Activated CD8-positive, alpha-beta T cell treated with anti-CD3 and anti-CD28 coated beads for 36 hours (primary cell): ENCODE measurements at regions not wholly inside any gene's neighbourhood (a gene's known extent, or its start where the extent isn't known, plus 50 kb on each side); places are given as distances from the start of the nearest gene placed in this dataset.

ENCODE experiments used
- ATAC-seq: fragments of 200-7000 bp; cut with Tn5 transposase; one replicate; pipeline ENCODE4 v1.10.0; 2021; ENCODE audit warnings: mild to moderate bottlenecking, moderate library complexity
- CTCF ChIA-PET: fragments of 350-600 bp; sonication (Branson Sonifier 250); formaldehyde crosslinking; loops from one replicate; lab custom pipeline; 2021; ENCODE audit warnings: antibody characterized with exemption; lab: Charles Lee
- POLR2A ChIA-PET: fragments of 350-600 bp; sonication (Branson Sonifier 250); formaldehyde crosslinking; loops from one replicate; lab custom pipeline; 2021; ENCODE audit warnings: antibody characterized with exemption; lab: Charles Lee
- DNase-seq: peaks from one replicate; pipeline ENCODE4 v3.0.0-alpha.2; 2020
- H3K27ac Mint-ChIP-seq: one replicate; pipeline ENCODE4 v1.8.0; 2021; ENCODE audit warnings: mild to moderate bottlenecking, mixed read lengths
- H3K27me3 Mint-ChIP-seq: one replicate; pipeline ENCODE4 v1.8.0; 2021; ENCODE audit warnings: mixed read lengths
- H3K36me3 Mint-ChIP-seq: one replicate; pipeline ENCODE4 v1.8.0; 2021; ENCODE audit warnings: low read depth, mixed read lengths
- H3K4me1 Mint-ChIP-seq: one replicate; pipeline ENCODE4 v1.8.0; 2021; ENCODE audit warnings: low read depth, mixed read lengths
- H3K4me3 Mint-ChIP-seq: one replicate; pipeline ENCODE4 v1.8.0; 2021; ENCODE audit warnings: mild to moderate bottlenecking, moderate library complexity, mixed read lengths
- H3K9me3 Mint-ChIP-seq: one replicate; pipeline ENCODE4 v1.8.0; 2021; ENCODE audit warnings: mixed read lengths
- CTCF ChIP-seq: fragments of 200-600 bp; IDR thresholded peaks from one replicate; pipeline ENCODE4 v1.8.0; 2022; ENCODE audit warnings: antibody characterized with exemption, mild to moderate bottlenecking
- intact Hi-C: fragments of 100-400 bp; cut with micrococcal nuclease; formaldehyde crosslinking; loops from one replicate; pipeline ENCODE4 v1.10.0; 2022

GRCh38 chr1:187631984-187632383 is 803.2 kb downstream of the PLA2G4A start:
- Mint-ChIP-seq H3K9me3 (peaks cover 21% of the 10 kb centered on the region), H3K36me3 (no peaks in the 10 kb centered on the region), H3K4me3 (no peak overlapping the region), H3K27ac (no peak overlapping the region), H3K4me1 (no peaks in the 10 kb centered on the region), H3K27me3 (no peaks in the 10 kb centered on the region)
- CTCF ChIA-PET = no interaction called here
- ATAC-seq (no peak), DNase-seq (no peak)
- POLR2A ChIA-PET = no interaction called here
- intact Hi-C loops = no loop called here
- no peak for TF ChIP-seq CTCF

GRCh38 chr1:187634940-187635339 is 806.2 kb downstream of the PLA2G4A start:
- ATAC-seq (no peak), DNase-seq (no peak)
- CTCF ChIA-PET = no interaction called here
- Mint-ChIP-seq H3K4me1 (no peaks in the 10 kb centered on the region), H3K27ac (no peak overlapping the region), H3K27me3 (no peaks in the 10 kb centered on the region), H3K36me3 (no peaks in the 10 kb centered on the region), H3K9me3 (peaks cover 29% of the 10 kb centered on the region), H3K4me3 (no peak overlapping the region)
- POLR2A ChIA-PET = no interaction called here
- no peak for TF ChIP-seq CTCF
- intact Hi-C loops = no loop called here

GRCh38 chr1:187638733-187639434 is 810.1 kb downstream of the PLA2G4A start:
- no peak for TF ChIP-seq CTCF
- no peak for ATAC-seq
- CTCF ChIA-PET = no interaction called here

GRCh38 chr1:187641015-187641414 is 812.3 kb downstream of the PLA2G4A start:
- Mint-ChIP-seq H3K4me3 (no peak overlapping the region), H3K27me3 (no peaks in the 10 kb centered on the region), H3K36me3 (no peaks in the 10 kb centered on the region), H3K27ac (no peak overlapping the region), H3K4me1 (no peaks in the 10 kb centered on the region), H3K9me3 (peaks cover 14% of the 10 kb centered on the region)
- ChIA-PET POLR2A (no interaction called here), CTCF (no interaction called here)
- TF ChIP-seq CTCF = no peak
- DNase-seq (no peak), ATAC-seq (no peak)
- intact Hi-C loops = no loop called here

More at GRCh38 chr1:187638733-187639434, 810.1 kb downstream of the PLA2G4A start:
- intact Hi-C loops = no loop called here
- Mint-ChIP-seq H3K36me3 (no peaks in the 10 kb centered on the region), H3K4me1 (no peaks in the 10 kb centered on the region), H3K27ac (no peak overlapping the region), H3K27me3 (no peaks in the 10 kb centered on the region), H3K4me3 (no peak overlapping the region), H3K9me3 (peaks cover 19% of the 10 kb centered on the region)
- no peak for DNase-seq
- POLR2A ChIA-PET = no interaction called here

GRCh38 chr1:187641463-187641862 is 812.7 kb downstream of the PLA2G4A start:
- no peak for ATAC-seq
- Mint-ChIP-seq H3K4me1 (no peaks in the 10 kb centered on the region), H3K27ac (no peak overlapping the region), H3K4me3 (no peak overlapping the region), H3K36me3 (no peaks in the 10 kb centered on the region), H3K9me3 (peaks cover 16% of the 10 kb centered on the region), H3K27me3 (no peaks in the 10 kb centered on the region)
- no peak for DNase-seq
- POLR2A ChIA-PET = no interaction called here
- TF ChIP-seq CTCF = no peak
- CTCF ChIA-PET = no interaction called here
- intact Hi-C loops = no loop called here
